ENCODE measurements at regions not wholly inside any gene's neighbourhood (a gene's known extent, or its start where the extent isn't known, plus 50 kb on each side); places are given as distances from the start of the nearest gene placed in this dataset.
"Not testable (repeated sequence)": the region's sequence is repeated elsewhere in the genome, so short reads cannot be mapped to it uniquely, and the experiment has no call there.

DNA sequence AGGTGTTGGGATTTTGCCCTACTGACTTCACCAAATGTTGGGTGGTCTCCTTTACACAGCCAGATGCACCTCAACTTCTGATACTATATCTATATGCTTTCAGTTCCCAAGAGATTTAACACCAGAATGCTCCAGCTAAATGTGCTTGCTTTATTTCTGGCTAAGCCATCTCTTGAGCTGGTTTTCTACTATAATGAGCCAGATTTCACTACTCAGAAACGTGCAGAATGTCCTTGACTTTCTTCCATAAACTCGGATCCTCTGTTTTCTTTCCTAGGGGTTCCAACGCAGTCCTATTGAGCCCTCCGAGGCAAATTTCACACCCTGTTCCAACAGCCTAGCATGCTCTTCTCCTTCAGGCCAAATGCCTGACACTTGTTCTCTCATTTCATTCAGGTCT, 200.3 kb downstream of the DPY19L2 start:
- DNase-seq (ENCODE audit: low read depth): no peak
- TF ChIP-seq, protein P1, sequence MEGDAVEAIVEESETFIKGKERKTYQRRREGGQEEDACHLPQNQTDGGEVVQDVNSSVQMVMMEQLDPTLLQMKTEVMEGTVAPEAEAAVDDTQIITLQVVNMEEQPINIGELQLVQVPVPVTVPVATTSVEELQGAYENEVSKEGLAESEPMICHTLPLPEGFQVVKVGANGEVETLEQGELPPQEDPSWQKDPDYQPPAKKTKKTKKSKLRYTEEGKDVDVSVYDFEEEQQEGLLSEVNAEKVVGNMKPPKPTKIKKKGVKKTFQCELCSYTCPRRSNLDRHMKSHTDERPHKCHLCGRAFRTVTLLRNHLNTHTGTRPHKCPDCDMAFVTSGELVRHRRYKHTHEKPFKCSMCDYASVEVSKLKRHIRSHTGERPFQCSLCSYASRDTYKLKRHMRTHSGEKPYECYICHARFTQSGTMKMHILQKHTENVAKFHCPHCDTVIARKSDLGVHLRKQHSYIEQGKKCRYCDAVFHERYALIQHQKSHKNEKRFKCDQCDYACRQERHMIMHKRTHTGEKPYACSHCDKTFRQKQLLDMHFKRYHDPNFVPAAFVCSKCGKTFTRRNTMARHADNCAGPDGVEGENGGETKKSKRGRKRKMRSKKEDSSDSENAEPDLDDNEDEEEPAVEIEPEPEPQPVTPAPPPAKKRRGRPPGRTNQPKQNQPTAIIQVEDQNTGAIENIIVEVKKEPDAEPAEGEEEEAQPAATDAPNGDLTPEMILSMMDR (conservative IDR thresholded peaks at IDR 0.05; ENCODE audit: low read depth, low read length): no peak
- no peak overlapping the region for H3K4me3 ChIP-seq (ENCODE audit: low read depth, low read length)

DNA sequence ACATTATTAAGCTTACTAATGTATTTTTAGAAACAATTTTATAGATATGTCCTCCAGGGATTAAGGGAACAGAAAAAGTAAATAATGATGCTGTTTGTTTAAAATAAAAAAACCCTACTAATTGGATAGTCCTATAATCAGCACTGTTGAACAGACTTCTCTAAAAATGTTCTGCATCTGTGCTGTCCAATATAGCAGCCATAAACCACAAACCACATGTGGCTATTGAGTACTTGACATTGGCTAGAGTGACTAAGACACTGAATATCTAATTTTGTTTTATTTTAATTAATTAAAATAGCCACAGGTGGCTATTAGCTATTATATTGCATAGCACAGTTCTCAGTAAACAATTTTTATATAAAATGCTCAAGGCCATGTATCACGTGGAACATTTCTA, 210.4 kb downstream of the DPY19L2 start:
- DNase-seq (ENCODE audit: low read depth): no peak
- no peak overlapping the region for H3K4me3 ChIP-seq (ENCODE audit: low read depth, low read length)
- TF ChIP-seq, protein P1 (conservative IDR thresholded peaks at IDR 0.05; ENCODE audit: low read depth, low read length): no peak

DNA sequence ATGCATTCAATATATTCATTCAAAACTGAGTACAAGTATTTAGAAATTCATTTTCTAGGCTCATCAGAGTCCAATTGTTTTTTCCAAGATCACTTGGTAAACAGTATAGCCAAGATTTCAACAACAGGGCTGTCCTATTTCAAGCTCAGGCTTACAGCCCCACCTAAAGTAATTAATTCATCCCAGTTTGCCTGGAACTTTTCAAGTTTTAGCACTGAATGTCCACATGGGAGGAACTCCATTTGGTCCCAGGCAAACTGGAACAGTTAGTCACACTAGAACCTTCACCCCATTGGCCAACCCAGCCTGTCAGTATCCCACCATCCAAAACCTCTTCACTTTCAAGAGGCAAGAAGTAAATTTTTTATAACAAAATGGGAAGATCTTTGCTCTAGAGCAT, 210.9 kb downstream of the DPY19L2 start:
- no peak for DNase-seq (ENCODE audit: low read depth)
- no peak overlapping the region for H3K4me3 ChIP-seq (ENCODE audit: low read depth, low read length)
- TF ChIP-seq, protein P1 (conservative IDR thresholded peaks at IDR 0.05; ENCODE audit: low read depth, low read length): no peak

DNA sequence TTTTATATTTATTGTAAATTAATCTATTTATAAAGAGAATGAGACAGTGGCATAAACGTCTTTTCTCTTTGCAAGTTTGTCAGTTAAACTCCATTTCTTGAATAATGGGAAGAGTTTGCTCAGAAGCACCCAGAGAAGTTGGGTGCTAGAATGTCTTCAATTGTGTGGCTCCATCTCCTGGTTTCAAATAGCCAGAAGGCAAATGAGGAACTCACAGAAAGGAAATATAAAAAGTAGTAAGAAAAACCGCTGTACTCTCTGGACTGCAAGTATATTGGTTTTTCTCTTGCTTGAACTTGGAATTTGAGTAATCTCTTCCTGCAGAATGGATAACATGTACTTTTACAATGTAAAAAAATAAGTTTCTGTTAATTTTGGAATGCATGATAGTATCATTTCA, 217.5 kb downstream of the DPY19L2 start:
- H3K4me3 ChIP-seq (ENCODE audit: low read depth, low read length): no peak overlapping the region
- TF ChIP-seq, protein P1 (conservative IDR thresholded peaks at IDR 0.05; ENCODE audit: low read depth, low read length): no peak
- no peak for DNase-seq (ENCODE audit: low read depth)

DNA sequence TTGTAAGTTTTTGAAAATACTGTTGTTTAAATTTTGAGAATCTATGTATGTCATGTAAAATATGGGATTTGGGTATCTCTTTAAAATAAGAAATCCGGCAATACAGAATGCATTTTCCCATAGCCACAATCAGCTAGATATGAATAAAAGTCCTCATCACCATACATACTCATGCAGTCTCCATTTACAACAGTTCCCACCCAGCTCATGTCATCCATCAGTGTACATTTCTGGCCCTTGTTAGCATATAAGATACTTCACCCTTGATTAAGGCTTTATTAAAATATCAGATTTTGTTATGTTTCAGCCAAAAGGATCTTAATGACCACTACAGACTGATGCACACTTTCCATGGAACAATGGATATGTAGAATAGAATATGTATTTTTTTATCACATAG, 218.0 kb downstream of the DPY19L2 start:
- TF ChIP-seq, protein P1 (conservative IDR thresholded peaks at IDR 0.05; ENCODE audit: low read depth, low read length): no peak
- DNase-seq (ENCODE audit: low read depth): no peak
- H3K4me3 ChIP-seq (ENCODE audit: low read depth, low read length): no peak overlapping the region

DNA sequence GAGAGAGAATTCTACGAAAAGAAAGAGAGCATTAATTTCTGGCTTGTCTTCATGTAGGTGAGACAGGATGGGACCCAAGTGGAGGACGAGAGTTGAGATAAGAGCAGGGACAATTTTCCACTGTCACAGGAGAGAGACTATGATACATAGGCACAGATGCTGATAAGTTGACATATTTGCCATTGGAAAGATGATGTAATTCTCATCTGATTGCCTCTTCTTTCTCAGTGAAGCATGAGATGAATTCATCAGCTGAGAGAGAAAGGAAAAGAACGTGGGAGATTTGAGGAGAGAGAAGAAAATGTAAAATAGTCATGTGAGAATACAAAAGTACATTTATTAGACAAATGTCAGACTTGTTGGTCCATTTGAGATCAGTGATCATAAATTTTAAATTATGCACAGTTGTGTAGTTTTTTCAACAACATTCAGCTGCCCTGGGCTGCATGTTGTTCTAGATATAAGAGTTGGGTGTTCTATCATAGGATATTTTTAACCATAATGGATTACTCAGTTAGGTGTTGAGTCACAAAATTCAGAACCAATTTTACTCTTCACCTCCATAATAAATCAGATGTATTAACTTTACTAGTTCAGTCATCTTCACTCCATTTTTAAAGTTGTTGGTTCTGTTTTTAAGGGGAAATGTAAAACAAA, 222.9 kb downstream of the DPY19L2 start:
- peak; percentile 53 for DNase-seq (ENCODE audit: low read depth)

DNA sequence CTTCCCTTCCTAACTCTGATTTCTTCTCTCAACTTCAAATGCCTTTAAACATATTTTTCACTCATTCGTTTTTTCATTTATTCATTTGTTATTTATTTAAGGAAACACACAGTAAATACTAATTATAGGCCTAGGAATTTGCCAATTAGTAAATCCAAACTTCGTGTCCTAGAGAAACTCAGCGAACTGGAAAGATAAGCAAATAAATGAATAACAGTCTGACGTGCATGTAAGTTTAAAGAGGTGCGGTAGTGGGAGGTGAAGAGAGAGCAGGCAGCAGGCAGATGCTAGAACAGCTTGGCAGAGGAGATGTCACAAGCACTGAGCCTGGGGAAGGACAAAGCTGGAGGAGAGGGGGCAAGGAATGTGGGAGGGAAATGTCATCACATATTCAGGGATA, 228.2 kb downstream of the DPY19L2 start:
- DNase-seq (ENCODE audit: low read depth): no peak
- TF ChIP-seq, protein P1 (conservative IDR thresholded peaks at IDR 0.05; ENCODE audit: low read depth, low read length): no peak
- no peak overlapping the region for H3K4me3 ChIP-seq (ENCODE audit: low read depth, low read length)

More for the DNA sequence above, 222.9 kb downstream of the DPY19L2 start:
- TF ChIP-seq, protein P1 (conservative IDR thresholded peaks at IDR 0.05; ENCODE audit: low read depth, low read length): no peak
- H3K4me3 ChIP-seq (ENCODE audit: low read depth, low read length): no peak overlapping the region

DNA sequence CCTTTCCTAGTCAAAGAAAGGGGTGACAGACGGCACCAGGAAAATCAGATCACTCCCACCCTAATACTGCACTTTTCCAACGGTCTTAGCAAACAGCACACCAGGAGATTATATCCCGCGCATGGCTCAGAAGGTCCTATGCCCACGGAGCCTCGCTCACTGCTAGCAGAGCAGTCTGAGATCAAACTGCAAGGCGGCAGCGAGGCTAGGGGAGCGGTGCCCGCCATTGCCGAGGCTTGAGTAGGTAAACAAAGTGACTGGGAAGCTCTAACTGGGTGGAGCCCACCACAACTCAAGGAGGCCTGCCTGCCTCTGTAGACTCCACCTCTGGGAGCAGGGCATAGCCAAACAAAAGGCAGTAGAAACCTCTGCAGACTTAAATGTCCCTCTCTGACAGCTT, 233.9 kb downstream of the DPY19L2 start:
- not testable (repeated sequence) for H3K4me3 ChIP-seq (ENCODE audit: low read depth, low read length); DNase-seq (ENCODE audit: low read depth)

DNA sequence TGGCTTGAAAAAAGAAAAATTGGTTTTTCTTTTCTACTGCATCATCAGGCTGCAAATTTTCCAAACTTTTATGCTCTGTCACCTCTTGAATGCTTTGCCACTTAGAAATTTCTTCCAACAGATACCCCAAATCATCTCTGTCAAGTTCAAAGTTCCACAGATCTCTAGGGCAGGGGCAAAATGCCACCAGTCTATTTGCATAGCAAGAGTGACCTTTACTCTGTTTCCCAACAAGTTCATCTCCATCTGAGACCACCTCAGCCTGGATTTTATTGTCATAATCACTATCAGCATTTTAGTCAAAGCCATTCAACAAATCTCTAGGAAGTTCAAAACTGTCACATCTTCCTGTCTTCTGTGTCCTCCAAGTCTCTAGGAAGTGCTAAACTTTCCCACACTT, 240.3 kb downstream of the DPY19L2 start:
- not testable (repeated sequence) for H3K4me3 ChIP-seq (ENCODE audit: low read depth, low read length); DNase-seq (ENCODE audit: low read depth)

DNA sequence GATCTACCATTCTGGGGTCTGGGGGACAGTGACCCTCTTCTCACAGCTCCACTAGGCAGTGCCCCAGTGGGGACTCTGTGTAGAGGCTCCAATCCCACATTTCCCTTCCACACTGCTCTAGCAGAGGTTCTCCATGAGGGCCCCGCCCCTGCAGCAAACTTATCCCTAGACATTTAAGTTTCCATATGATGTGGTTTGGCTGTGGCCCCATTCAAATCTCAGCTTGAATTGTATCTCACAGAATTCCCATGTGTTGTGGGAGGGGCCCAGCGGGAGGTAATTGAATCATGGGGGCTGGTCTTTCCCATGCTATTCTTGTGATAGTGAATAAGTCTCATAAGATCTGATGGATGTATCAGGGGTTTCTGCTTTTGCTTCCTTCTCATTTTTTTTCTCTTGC, 241.3 kb downstream of the DPY19L2 start:
- H3K4me3 ChIP-seq (ENCODE audit: low read depth, low read length): not testable (repeated sequence)

More for the DNA sequence above, 241.3 kb downstream of the DPY19L2 start:
- DNase-seq (ENCODE audit: low read depth): not testable (repeated sequence)

Data from epithelial cell of proximal tubule (primary cell).